ENCODE measurements at regions not wholly inside any gene's neighbourhood (a gene's known extent, or its start where the extent isn't known, plus 50 kb on each side); places are given as distances from the start of the nearest gene placed in this dataset.
A peak's percentile ranks its signal among the peaks of the same experiment; 100 is the strongest.
"Not testable (repeated sequence)": the region's sequence is repeated elsewhere in the genome, so short reads cannot be mapped to it uniquely, and the experiment has no call there.

DNA sequence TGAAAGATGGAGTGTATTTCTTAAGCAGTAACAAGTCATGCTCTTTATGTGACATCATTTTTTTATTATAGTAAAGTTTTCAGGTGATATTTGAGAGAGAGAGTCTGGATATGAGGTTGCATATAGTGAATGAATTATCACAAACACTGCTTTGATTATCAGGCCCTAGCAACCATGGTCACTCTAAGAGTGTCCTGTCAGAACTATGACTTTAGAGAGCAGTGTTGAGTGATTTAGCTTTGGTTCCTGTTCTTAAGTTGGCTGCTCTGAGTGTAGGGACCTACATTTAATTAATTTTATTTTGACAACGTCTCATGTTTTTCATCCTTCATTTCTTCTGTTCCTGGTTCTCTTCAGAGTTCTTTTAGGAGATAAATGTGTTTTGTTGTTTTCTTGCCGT, 275.5 kb downstream of the KCNJ3 start:
- DNase-seq: no peak

DNA sequence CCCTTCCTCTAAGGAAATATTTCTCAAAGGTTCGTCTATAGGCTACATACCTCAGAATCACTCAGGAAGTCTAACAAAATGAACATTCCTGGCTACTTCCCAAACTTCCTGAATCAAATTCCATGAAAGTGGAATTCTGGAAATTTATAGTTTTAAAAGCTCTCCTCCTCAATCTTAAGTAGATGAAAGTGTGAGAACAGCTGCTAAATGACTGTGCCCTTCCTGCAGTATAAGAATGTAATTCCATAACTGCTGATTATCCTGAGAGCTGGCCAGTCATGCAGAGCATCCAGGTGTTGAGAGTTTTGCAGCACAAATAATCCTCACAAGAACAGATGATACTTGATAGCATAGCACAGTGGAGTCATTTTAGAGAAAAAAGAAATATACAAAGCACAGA, 265.0 kb downstream of the KCNJ3 start:
- no peak for DNase-seq

DNA sequence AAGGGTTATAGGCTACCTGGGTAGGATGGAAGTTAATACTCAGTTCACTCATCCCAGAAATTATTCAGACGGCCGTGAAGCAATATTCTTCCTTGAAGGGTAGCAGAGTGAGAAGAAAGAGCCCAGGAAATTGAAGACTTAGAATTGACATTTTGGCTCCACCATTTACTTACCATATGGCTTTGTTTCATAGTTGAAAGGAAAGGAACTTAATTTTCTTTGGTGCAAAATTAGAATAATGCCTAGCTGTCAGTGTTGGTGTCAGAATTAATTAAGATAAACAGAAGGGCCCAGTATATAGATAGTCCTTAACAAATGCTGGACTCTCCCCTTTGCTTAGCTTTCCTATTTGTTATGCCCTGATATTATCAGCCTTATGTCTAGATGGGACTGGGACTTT, 263.2 kb downstream of the KCNJ3 start:
- DNase-seq: no peak

DNA sequence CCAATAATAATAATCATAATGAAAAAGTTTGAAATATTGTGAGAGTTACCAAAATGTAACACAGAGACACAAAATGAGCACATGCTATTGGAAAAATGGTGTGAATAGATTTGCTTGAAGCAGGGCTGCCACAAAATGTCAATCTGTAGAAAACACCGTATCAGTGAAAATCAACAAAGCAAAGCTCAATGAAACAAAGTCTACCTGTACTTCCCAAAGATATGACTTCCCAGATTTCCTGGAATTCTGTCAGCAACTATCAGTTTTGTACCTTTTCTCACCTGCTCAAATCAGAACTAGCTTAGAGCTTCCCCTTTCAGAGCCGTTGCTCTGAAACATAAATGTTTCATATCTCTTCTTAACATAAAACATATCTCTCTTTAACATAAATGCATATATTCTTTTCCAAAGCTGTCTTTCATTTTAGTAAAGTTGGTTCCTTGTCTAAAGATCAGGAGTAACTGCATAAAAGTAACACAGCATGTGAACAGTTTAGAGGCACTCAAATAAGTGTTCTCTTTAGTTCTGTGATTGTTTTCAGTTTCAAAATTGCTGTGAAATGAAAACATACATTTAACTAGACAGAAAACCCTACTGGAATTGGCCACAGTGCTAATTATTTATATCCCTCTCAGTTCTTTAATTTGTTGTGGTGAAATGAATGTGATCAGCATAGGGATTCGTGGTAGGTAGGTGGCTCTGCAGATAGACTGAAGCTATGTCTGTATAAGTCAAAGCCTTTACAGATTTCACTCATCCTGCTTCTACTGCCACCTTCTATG, 262.5 kb downstream of the KCNJ3 start:
- DNase-seq: no peak

DNA sequence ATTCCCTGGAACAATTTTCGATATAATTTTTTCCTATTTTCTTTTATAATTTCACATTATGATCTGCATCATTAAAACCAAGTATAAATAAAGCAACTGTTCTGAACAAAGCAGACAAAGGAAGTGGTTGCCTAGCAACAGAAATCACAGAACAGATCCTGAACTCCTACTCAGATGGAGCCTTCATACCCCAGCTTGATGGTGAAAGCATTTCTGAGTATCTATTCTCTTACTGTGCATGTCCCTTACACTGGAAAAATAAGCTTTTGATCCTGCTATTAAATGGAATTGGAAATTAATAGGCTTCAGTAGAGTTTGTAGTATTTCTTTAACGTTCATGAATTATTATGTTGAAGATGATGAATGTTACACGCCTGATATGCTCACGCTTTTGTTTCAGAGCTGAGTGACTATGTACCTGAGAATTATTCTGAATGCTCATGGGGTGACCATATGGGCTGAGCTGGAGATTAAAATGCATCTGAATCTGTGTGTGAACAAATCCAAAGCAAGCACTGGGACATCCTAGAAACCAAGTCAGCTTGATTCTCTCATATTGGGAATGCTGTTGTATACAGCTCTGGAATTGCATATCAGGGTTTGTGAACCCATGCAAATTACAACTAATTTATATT, 254.0 kb downstream of the KCNJ3 start:
- peak; percentile 69 for DNase-seq

DNA sequence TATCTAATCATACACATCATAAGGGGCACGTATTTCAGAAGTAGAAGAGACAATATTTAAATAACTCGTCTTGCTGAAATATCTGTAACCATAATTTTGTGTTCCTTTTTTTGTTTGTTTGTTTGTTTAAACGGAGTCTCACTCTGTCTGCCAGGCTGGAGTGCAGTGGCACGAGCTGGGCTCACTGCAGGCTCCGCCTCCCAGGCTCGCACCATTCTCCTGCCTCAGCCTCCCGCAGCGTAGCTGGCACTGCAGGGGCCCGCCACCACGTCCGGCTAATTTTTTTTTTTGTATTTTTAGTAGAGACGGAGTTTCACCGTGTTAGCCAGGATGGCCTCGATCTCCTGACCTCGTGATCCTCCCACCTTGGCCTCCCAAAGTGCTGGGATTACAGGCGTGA, 248.9 kb downstream of the KCNJ3 start:
- DNase-seq: not testable (repeated sequence)

DNA sequence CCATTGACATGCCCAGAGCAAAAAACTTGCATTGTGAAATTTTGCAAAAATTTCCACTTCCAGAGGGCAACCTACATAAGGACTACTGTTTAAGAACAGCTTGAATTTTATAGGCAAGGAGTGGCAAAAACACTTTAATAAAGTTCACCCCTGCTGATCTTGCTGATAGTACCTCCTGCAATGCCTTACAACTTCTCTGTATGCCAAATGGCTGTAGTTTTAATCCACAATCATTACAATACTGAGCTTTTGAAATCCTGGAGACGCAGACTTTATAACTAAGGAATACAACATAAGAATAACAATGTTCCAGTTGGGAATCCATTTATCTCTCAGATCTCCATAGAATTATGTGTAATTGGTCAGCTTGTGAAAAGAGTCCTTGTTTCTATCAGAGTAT, 247.5 kb downstream of the KCNJ3 start:
- no peak for DNase-seq

DNA sequence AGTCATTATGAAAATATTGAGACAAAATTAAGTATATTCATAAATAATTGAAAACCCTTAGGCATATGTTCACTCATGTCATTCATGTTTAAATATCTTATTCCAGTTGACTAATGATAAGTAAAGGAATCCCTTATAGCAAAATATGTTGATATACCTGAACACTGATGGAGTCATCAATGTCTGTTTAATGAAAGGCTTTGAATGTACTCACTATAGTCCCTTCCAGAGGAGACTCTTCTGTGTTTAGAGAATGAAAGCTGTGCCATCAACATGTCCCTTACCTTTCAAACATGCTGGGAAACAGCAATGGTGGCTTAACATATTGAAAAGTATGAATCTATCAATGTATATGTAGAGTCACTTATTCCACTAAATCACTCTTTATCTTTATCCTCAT, 242.9 kb downstream of the KCNJ3 start:
- DNase-seq: no peak

DNA sequence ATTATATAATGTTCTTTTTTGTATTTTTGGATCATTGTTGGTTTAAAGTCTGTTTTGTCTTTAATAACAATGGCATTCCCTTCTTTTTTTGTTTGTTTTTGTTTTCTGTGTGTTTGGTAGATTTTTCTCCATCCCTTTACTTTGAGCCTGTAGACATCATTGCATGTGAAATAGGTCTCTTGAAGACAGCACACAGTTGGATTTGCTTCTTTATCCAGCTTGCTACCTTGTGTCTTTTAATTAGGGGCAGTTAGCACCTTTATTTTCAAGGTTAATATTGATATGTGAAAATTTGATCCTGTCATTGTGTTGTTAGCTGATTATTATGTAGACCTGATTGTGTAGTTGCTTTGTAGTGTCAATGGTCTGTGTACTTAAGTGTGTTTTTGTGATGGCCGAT, 235.7 kb downstream of the KCNJ3 start:
- no peak for DNase-seq

DNA sequence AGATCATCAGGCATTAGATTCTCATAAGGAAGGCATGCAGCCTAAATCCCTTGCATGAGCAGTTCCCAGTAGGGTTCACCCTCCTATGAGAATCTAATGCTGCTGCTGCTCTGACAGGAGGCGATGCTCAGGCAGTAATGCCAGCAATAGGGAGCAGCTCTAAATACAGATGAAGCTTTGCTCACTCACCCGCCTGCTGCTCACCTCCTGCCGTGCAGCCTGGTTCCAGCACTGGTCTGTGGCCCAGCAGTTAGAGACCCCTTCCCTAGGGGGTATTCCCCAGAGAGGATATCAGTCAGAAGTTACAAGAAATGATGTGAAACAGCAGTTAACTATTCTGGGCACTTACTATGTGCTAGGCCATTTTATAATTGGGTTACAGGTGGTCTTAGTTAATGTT, 226.0 kb downstream of the KCNJ3 start:
- DNase-seq: no peak

DNA sequence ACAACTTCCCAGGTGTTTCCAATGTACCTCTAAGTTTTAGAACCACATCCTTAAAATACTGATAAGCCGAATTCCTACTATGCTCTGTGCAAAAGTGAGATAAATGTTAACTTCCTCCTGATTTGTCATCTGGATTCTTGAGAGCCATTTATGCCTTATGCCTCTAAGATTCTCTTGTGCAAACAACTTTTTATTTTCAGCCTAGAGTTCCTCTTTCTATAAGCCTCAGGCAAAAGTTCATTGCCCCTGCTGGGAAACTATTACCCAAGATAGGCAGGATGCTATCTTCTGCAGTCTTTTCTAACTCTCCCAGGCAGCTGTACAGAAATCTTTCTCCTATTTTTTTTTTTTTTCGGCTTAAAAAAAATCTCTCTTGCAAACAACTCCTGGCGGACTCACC, 216.1 kb downstream of the KCNJ3 start:
- no peak for DNase-seq

DNA sequence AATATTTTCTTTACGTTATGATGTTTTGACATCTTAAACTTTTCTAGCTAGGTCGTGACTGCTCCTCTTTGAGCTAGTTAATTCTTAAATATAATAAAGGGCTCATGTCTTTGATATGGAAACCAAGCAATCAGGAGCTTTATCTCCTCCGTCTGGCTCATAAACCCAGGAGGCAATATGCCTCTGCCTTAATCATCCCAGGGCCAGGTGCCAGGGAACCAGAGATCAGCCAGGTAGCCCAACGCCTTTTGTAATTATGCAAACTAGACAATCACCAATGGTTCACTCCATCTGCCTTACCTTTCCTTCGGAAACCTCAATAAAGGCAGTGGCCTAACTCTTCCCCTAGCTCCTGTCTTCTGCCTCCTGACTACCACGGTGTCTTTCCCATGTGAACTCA, 213.7 kb downstream of the KCNJ3 start:
- no peak for DNase-seq

DNA sequence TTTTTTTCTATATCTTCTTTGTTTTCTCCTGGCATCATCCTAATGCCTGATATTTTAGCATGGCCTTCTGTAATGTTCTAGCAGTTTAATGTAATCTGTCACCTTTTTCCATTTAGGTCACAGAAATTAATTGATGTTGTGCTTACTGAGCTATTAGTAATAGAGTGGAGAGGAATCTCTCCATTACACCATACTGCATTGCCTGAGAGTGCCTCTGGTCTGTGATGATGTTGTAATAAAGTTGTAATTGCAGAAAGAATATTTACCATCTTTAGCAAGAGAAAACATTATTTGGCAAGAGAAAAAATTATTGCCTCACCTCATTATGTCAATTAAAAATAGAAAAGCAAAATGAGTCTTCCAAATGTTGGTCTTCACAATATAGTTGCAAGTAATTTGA, 213.2 kb downstream of the KCNJ3 start:
- no peak for DNase-seq

DNA sequence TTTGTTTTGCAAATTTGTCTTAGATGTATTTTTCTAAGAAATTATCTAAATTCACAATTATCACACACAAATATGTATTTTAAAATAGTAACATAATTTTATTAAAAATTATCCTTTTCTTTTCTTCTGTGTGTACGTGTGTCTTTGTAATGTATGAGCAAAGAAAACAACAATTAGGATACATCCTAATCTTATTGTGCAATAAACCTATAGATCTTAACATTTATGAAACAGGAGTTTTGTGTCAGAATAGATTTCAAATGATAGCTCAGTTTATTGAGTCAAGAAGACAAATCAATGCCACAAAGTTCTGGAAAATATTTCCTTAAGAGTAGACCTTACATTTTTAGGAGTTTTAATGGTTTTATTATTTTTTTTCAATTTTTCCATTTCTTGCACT, 212.2 kb downstream of the KCNJ3 start:
- no peak for DNase-seq

DNA sequence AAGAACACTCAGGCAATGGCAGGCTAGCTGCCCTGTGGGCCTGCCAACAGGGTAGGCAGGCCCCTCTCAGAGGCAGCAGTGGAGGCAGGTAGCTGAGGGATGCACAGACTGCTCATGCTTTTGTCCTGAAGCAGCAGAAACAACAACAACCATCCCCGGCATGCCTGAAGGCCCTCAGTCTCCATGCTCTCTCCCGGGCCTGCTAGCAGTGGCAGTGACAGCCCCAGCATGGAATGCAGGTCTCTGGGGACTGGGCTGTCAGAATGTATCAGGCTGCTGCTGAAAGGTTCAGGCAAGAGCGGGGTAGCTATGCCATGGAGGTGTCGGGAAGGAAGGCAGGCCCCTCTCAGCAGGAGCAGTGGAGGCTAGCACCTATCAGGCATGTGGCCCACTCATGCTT, 209.8 kb downstream of the KCNJ3 start:
- DNase-seq: peak; percentile 73
